BLaER1 (cell line): ENCODE measurements at regions not wholly inside any gene's neighbourhood (a gene's known extent, or its start where the extent isn't known, plus 50 kb on each side); places are given as distances from the start of the nearest gene placed in this dataset.

Experiments
- H3K27ac ChIP-seq: shearing (Covaris generic); formaldehyde crosslinking; 2 replicates; pipeline ENCODE4 v1.8.1; 2022
- H3K27me3 ChIP-seq: shearing (Covaris generic); formaldehyde crosslinking; 2 replicates; pipeline ENCODE4 v1.8.1; 2022
- H3K36me3 ChIP-seq: shearing (Covaris generic); formaldehyde crosslinking; 2 replicates; pipeline ENCODE4 v1.8.1; 2022
- H3K4me1 ChIP-seq: shearing (Covaris generic); formaldehyde crosslinking; 2 replicates; pipeline ENCODE4 v1.8.1; 2022
- H3K4me2 ChIP-seq: shearing (Covaris generic); formaldehyde crosslinking; 2 replicates; pipeline ENCODE4 v1.8.1; 2022
- H3K4me3 ChIP-seq: shearing (Covaris generic); formaldehyde crosslinking; 2 replicates; pipeline ENCODE4 v1.8.1; 2022
- H3K9ac ChIP-seq: shearing (Covaris generic); formaldehyde crosslinking; 2 replicates; pipeline ENCODE4 v1.8.1; 2022
- H3K9me3 ChIP-seq: shearing (Covaris generic); formaldehyde crosslinking; 2 replicates; pipeline ENCODE4 v1.8.1; 2022
- H4K20me1 ChIP-seq: shearing (Covaris generic); formaldehyde crosslinking; 2 replicates; pipeline ENCODE4 v1.8.1; 2022
- Cebpa-rat ChIP-seq: shearing (Covaris generic); IDR thresholded peaks from 2 replicates; pipeline ENCODE4 v1.8.1; 2022

GRCh38 chr10:131656431-131656841, 244.4 kb upstream of the PPP2R2D start:
- no peak overlapping the region for H3K4me3 ChIP-seq
- H3K4me1 ChIP-seq: peaks cover 24% of the 10 kb centered on the region
- H3K9ac ChIP-seq: no peak overlapping the region
- H4K20me1 ChIP-seq: no peaks in the 10 kb centered on the region
- no peak for TF ChIP-seq Cebpa-rat
- no peak overlapping the region for H3K27ac ChIP-seq
- H3K4me2 ChIP-seq: no peak overlapping the region
- peaks cover 6% of the 10 kb centered on the region; the same call in 1 of the 2 replicates for H3K27me3 ChIP-seq
- 0 out of 2 replicates have a peak, but pooled peaks cover 7% of the 10 kb centered on the region for H3K9me3 ChIP-seq
- H3K36me3 ChIP-seq: no peaks in the 10 kb centered on the region

DNA sequence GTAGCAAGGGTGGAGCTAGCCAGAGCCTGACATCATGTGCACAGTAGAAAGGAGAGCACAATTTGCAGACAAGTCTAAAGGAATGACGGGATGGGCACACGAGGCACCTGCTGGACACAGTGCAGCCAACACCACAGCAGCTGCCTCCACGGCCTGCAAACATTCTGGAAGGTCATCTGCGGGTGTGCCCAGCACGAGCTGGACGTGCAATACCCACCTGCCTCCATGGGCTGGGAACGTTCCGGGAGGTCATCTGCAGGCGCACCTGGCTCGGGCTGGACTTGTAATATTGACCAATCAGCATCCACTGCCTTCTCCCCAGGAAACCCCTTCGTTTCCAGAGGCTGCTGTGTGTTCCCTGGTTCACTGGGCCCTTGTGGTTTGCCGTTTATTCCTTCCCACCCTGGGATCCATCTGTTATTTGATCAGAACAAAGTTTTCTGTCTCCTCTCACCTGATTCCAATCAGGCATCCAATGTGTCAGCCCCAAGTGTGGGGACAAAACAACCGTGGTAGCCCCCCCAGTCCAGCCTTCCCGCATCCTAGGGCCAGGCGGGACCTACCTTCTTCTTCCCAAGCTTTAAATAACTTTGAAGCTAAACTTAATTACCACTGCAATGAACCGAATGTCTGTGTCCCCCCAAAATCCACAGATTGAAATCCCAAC, 243.4 kb upstream of the PPP2R2D start:
- no peak for TF ChIP-seq Cebpa-rat
- H3K4me2 ChIP-seq: no peak overlapping the region
- no peak overlapping the region for H3K27ac ChIP-seq
- H3K9ac ChIP-seq: no peak overlapping the region
- H3K9me3 ChIP-seq: 0 out of 2 replicates have a peak, but pooled peaks cover 7% of the 10 kb centered on the region
- H3K4me3 ChIP-seq: no peak overlapping the region
- no peaks in the 10 kb centered on the region for H4K20me1 ChIP-seq
- peaks cover 14% of the 10 kb centered on the region for H3K4me1 ChIP-seq
- peaks cover under 1% of the 10 kb centered on the region; the same call in 1 of the 2 replicates for H3K27me3 ChIP-seq
- H3K36me3 ChIP-seq: no peaks in the 10 kb centered on the region

GRCh38 chr10:131657985-131658330, 242.8 kb upstream of the PPP2R2D start:
- no peaks in the 10 kb centered on the region for H3K36me3 ChIP-seq
- H3K9me3 ChIP-seq: 0 out of 2 replicates have a peak, but pooled peaks cover 7% of the 10 kb centered on the region
- H3K4me1 ChIP-seq: peaks cover 11% of the 10 kb centered on the region
- no peak overlapping the region for H3K27ac ChIP-seq
- H4K20me1 ChIP-seq: no peaks in the 10 kb centered on the region
- TF ChIP-seq Cebpa-rat: no peak
- no peak overlapping the region for H3K4me2 ChIP-seq
- H3K4me3 ChIP-seq: no peak overlapping the region
- no peak overlapping the region for H3K9ac ChIP-seq
- no peaks in the 10 kb centered on the region for H3K27me3 ChIP-seq

DNA sequence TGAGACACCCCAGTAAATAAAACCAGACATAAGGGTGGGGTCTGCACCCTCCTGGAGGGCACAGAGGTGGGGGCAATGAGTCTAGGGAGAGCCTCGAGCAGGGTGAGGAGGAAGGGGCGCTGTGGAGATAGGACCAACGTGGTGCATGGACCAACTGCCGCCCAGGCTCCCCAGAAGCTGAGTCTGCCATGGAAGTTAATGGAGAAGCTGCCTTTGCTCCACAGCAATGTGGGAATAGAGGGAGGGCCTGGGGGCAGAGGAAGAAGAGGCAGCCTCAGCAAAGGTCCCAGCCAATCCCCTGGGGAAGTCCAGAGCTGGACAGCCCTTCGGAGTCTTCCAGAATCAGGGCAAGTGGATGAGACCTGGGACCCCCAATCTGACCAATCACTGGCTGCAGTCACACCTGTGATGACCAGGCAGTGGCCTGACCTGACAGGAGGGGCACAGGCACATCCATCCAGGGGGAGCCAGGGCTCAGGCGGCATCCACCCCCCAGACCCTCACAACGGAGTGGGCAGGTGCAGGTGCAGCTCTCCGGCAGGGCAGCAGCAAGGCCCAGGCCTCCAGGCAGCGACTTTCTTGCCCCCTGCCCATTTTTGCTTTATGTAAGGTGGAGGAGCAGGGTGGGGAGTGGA, 242.2 kb upstream of the PPP2R2D start:
- no peak for TF ChIP-seq Cebpa-rat
- Histone ChIP-seq H3K36me3 (no peaks in the 10 kb centered on the region), H3K27me3 (no peaks in the 10 kb centered on the region), H4K20me1 (no peaks in the 10 kb centered on the region), H3K27ac (no peak overlapping the region), H3K4me3 (no peak overlapping the region), H3K9me3 (0 out of 2 replicates have a peak, but pooled peaks cover 7% of the 10 kb centered on the region), H3K4me2 (no peak overlapping the region), H3K9ac (no peak overlapping the region), H3K4me1 (peaks cover 10% of the 10 kb centered on the region)

GRCh38 chr10:131660427-131660826, 240.4 kb upstream of the PPP2R2D start:
- 0 out of 2 replicates have a peak, but pooled peaks cover 7% of the 10 kb centered on the region for H3K9me3 ChIP-seq
- H3K27me3 ChIP-seq: no peaks in the 10 kb centered on the region
- no peaks in the 10 kb centered on the region for H3K36me3 ChIP-seq
- no peak overlapping the region for H3K4me3 ChIP-seq
- no peak for TF ChIP-seq Cebpa-rat
- no peaks in the 10 kb centered on the region for H4K20me1 ChIP-seq
- no peak overlapping the region for H3K4me2 ChIP-seq
- peaks cover 8% of the 10 kb centered on the region; the same call in 1 of the 2 replicates for H3K4me1 ChIP-seq
- no peak overlapping the region for H3K27ac ChIP-seq
- no peak overlapping the region for H3K9ac ChIP-seq

DNA sequence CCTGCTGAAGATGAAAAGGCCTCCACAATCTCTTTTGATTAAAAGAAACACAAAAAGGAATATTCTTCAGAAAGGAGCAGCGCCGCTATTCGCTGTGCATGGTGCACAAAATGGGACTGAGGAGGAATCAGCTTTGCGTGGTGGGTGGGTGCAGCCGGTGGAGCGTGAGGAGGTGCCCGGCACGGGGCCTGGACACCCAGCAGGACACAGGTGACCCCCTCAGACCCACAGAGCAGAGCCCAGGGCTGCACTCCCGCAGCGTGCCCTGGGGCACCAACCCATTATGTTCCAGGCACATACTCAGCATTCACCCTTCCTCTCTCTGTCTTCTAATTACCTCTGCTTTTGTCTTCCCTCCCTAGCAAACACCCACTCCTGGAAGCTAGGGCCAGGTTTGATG, 238.0 kb upstream of the PPP2R2D start:
- TF ChIP-seq Cebpa-rat: no peak
- H3K36me3 ChIP-seq: no peaks in the 10 kb centered on the region
- no peak overlapping the region for H3K9ac ChIP-seq
- no peaks in the 10 kb centered on the region for H4K20me1 ChIP-seq
- no peak overlapping the region for H3K4me3 ChIP-seq
- H3K27ac ChIP-seq: no peak overlapping the region
- 0 out of 2 replicates have a peak, but pooled peaks cover 7% of the 10 kb centered on the region for H3K9me3 ChIP-seq
- peaks cover 14% of the 10 kb centered on the region for H3K4me1 ChIP-seq
- peak overlapping the region; percentile 14; the same call in 1 of the 2 replicates for H3K4me2 ChIP-seq
- H3K27me3 ChIP-seq: no peaks in the 10 kb centered on the region

- TF ChIP-seq Cebpa-rat: no peak
- H3K9ac ChIP-seq: no peak overlapping the region
- 0 out of 2 replicates have a peak, but pooled peaks cover 7% of the 10 kb centered on the region for H3K9me3 ChIP-seq
- no peaks in the 10 kb centered on the region for H4K20me1 ChIP-seq
- H3K27ac ChIP-seq: no peak overlapping the region
- peaks cover 19% of the 10 kb centered on the region for H3K4me1 ChIP-seq
- no peak overlapping the region for H3K4me3 ChIP-seq
- no peaks in the 10 kb centered on the region for H3K27me3 ChIP-seq
- peak overlapping the region; percentile 14; the same call in 1 of the 2 replicates for H3K4me2 ChIP-seq
- H3K36me3 ChIP-seq: no peaks in the 10 kb centered on the region
These were observed 237.5 kb upstream of the PPP2R2D start for GRCh38 chr10:131663351-131663750.

DNA sequence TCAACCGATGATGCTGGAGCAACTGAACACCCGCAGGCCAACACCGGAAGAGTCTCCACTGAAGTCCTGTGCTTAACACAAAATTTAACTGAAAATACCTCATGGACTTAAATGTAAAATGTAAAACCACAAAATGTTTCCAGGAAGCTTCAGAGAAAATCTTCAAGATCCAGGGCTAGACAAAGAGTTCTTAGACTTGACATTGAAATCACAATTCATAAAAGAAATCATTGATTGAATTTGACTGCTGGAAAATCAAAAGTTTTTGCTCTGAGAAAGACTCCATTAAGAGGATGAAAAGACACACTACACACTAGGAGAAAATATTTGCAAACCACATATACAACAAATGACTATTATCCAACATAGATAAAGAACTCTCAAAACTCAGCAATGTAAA, 234.7 kb upstream of the PPP2R2D start:
- no peak overlapping the region for H3K4me2 ChIP-seq
- peaks cover 3% of the 10 kb centered on the region; the same call in 1 of the 2 replicates for H3K9me3 ChIP-seq
- H3K4me1 ChIP-seq: peaks cover 29% of the 10 kb centered on the region
- H3K36me3 ChIP-seq: no peaks in the 10 kb centered on the region
- H4K20me1 ChIP-seq: no peaks in the 10 kb centered on the region
- no peak overlapping the region for H3K27ac ChIP-seq
- no peak overlapping the region for H3K4me3 ChIP-seq
- no peak overlapping the region for H3K9ac ChIP-seq
- H3K27me3 ChIP-seq: no peaks in the 10 kb centered on the region
- TF ChIP-seq Cebpa-rat: no peak

DNA sequence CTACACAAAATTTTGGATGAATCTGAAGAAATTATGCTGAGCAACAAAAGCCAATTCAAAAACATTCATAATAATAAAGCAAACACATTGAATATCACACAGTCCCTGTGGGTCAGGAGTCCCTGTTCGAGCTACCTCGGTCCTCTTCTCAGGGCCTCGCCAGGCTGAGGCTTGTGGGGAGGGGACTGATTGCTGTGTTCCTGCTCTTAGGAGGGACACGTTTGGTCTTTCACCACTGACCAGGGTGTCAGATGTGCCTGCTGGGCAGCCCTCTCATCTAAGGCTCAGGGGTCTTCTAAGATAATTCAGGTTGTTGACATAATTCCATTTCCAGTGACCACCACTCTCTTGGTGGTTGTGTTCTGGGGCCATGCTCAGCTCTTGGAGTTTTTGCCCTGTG, 233.8 kb upstream of the PPP2R2D start:
- peaks cover 12% of the 10 kb centered on the region for H3K9me3 ChIP-seq
- no peak for TF ChIP-seq Cebpa-rat

DNA sequence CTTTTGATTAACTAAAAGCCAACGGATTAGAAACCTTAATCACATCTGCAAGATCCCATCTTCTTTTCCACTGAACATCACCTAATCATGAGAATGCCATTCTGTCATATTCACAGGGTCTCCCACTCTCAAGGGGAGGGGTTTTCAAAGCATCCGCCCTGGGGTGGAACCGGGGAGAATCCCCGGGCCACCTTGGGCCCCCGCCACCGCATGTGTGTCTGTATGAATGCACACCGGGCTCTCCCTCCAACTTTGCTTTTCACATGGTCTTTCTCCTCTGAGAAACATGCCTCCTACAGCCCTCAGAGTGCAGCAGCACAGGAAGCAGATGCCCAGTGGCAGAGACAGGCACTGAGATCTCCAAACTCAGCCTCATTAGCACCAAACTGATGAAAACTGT, 233.2 kb upstream of the PPP2R2D start:
- peak overlapping the region; percentile 70 for H3K4me2 ChIP-seq
- no peak overlapping the region for H3K9ac ChIP-seq
- H4K20me1 ChIP-seq: no peaks in the 10 kb centered on the region
- TF ChIP-seq Cebpa-rat: no peak
- H3K27ac ChIP-seq: no peak overlapping the region
- peaks cover 17% of the 10 kb centered on the region for H3K9me3 ChIP-seq
- no peaks in the 10 kb centered on the region for H3K27me3 ChIP-seq
- H3K4me3 ChIP-seq: no peak overlapping the region
- peaks cover 29% of the 10 kb centered on the region for H3K4me1 ChIP-seq
- H3K36me3 ChIP-seq: no peaks in the 10 kb centered on the region

More for the DNA sequence above, 233.8 kb upstream of the PPP2R2D start:
- no peaks in the 10 kb centered on the region for H4K20me1 ChIP-seq
- peaks cover 29% of the 10 kb centered on the region for H3K4me1 ChIP-seq
- no peaks in the 10 kb centered on the region for H3K27me3 ChIP-seq
- no peak overlapping the region for H3K4me2 ChIP-seq
- no peak overlapping the region for H3K9ac ChIP-seq
- H3K36me3 ChIP-seq: no peaks in the 10 kb centered on the region
- H3K27ac ChIP-seq: no peak overlapping the region
- H3K4me3 ChIP-seq: no peak overlapping the region
